Astrocyte (in vitro differentiated cells and primary cell): ENCODE measurements at regions not wholly inside any gene's neighbourhood (a gene's known extent, or its start where the extent isn't known, plus 50 kb on each side); places are given as distances from the start of the nearest gene placed in this dataset.

Experiments used
- CTCF ChIP-seq: IDR thresholded peaks from 2 replicates; pipeline ENCODE4 v1.5.1; 2011; ENCODE audit warnings: low read depth, mild to moderate bottlenecking, inconsistent platforms, low read length, moderate library complexity; ENCODE audit not compliant: insufficient read depth
- EZH2 ChIP-seq: IDR thresholded peaks from 2 replicates; pipeline ENCODE4 v1.6.1; 2012; ENCODE audit warnings: mild to moderate bottlenecking, low read length, inconsistent platforms; ENCODE audit not compliant: insufficient read depth

DNA sequence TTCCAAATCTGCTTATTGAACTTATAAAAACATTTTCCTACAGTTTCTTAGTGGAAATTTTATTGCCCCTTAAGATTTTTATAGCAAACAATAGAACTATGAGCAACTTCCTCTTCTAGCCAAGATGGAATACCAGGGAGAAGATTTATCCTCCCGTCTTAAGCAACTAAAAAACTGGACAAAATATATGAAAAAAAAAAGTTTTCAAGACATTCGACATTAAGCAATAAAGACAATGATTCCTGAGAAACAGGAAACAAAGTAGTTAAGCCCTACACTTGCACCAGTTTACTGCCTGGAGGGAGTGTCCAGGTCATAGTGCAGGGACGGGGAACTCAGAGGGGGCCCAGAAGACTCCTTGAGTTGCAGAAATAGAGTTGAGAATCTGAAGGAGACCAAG is 516.1 kb upstream of the DIPK2B start:
- no peak for TF ChIP-seq CTCF
- no peak for TF ChIP-seq EZH2
